Right lobe of liver (tissue), 6 donors: ENCODE measurements at regions not wholly inside any gene's neighbourhood (a gene's known extent, or its start where the extent isn't known, plus 50 kb on each side); places are given as distances from the start of the nearest gene placed in this dataset.

ENCODE experiments used
- ATAC-seq, 4 donors: fragments of 200-7000 bp; cut with Tn5 transposase; one replicate each; pipeline ENCODE4 v1.9.1; 2020; ENCODE audit warnings: mild to moderate bottlenecking in 4 of 4, moderate library complexity in 4 of 4
- DNase-seq, 3 donors: peaks; one replicate each; pipeline ENCODE4 v3.0.0-alpha.2; 2020
- H3K27ac ChIP-seq, 3 donors: fragments of 200-600 bp; one replicate each; pipeline ENCODE4 v1.8.0; 2022
- H3K27me3 ChIP-seq, 2 donors: fragments of 200-600 bp; one replicate each; pipeline ENCODE4 v1.8.0; 2022
- H3K36me3 ChIP-seq, 4 donors: fragments of 200-600 bp; sonication (generic) in 1 of 4; one replicate each; pipeline versions ENCODE4 v1.5.1 to v1.8.0; 2017 to 2022; ENCODE audit warnings: control low read depth in 1 of 4
- H3K4me1 ChIP-seq, 4 donors: fragments of 200-600 bp; sonication (generic) in 1 of 4; one replicate each; pipeline versions ENCODE4 v1.5.1 to v1.8.0; 2017 to 2022; ENCODE audit warnings: control low read depth in 1 of 4
- H3K4me3 ChIP-seq, 3 donors: fragments of 200-600 bp; one replicate each; pipeline ENCODE4 v1.8.0; 2022
- H3K9me3 ChIP-seq, 4 donors: fragments of 200-600 bp; sonication (generic) in 1 of 4; one replicate each; pipeline versions ENCODE4 v1.5.1 to v1.8.0; 2017 to 2022; ENCODE audit warnings: control low read depth in 1 of 4
- POLR2A ChIP-seq: fragments of 450-650 bp; IDR thresholded peaks from one replicate; pipeline ENCODE4 v1.6.1; 2017; ENCODE audit warnings: antibody characterized with exemption, mild to moderate bottlenecking
- WGBS: methylation state at CpG from one replicate; pipeline ENCODE4 v1.1.6; 2018; ENCODE audit warnings: low coverage, low lambda C conversion rate; ENCODE audit not compliant: insufficient coverage; ENCODE audit errors: missing lambda C conversion rate; 5-methylcytosine and 5-hydroxymethylcytosine counted together
- intact Hi-C, 2 donors: fragments of 100-400 bp; cut with DNase I; formaldehyde crosslinking; loops; one replicate each; pipeline versions ENCODE4 v1.11.2 to v1.14.1; 2022
- TF ChIP-seq, protein P1 (sequence below), 4 donors: fragments of 200-600 bp in 3 of 4; fragments of 450-650 bp in 1 of 4; IDR thresholded peaks; one replicate each; pipeline versions ENCODE4 v1.5.1 to v1.8.0; 2016 to 2022; ENCODE audit warnings: antibody characterized with exemption in 4 of 4, mild to moderate bottlenecking in 2 of 4
- donor health status: DM: no; HTN: yes; CAD: no.
- donor health status: DM: no; HTN: no; CAD: no.
- donor health status: DM: no; HTN: no; CAD: no.
- donor health status: DM: no; HTN: yes; CAD: no.
- donor health status: DM: no; HTN: yes; CAD: no.

DNA sequence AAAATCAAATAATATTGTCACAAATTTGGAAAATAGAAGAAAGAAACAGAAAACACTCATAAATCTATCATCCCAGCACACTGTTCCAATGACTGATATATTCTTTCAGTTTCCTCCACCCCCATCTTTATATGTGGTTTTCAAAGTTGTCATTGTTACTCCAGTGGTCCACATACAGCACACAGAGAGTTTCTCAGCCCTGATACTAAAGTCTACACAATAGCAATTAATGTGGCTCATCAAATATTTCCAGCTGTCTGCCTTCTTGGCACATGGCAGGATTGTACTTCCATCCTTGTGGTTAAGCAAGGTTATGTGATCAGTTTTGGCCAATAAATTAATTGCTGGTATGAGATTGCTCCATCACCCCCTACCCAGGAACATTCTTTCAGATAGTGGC is 221.7 kb downstream of the PDCD6IP start:
- intact Hi-C loops = no loop called here
- H3K4me1 ChIP-seq = no peaks in the 10 kb centered on the region
- no peaks in the 10 kb centered on the region for H3K9me3 ChIP-seq
- TF ChIP-seq, protein P1, sequence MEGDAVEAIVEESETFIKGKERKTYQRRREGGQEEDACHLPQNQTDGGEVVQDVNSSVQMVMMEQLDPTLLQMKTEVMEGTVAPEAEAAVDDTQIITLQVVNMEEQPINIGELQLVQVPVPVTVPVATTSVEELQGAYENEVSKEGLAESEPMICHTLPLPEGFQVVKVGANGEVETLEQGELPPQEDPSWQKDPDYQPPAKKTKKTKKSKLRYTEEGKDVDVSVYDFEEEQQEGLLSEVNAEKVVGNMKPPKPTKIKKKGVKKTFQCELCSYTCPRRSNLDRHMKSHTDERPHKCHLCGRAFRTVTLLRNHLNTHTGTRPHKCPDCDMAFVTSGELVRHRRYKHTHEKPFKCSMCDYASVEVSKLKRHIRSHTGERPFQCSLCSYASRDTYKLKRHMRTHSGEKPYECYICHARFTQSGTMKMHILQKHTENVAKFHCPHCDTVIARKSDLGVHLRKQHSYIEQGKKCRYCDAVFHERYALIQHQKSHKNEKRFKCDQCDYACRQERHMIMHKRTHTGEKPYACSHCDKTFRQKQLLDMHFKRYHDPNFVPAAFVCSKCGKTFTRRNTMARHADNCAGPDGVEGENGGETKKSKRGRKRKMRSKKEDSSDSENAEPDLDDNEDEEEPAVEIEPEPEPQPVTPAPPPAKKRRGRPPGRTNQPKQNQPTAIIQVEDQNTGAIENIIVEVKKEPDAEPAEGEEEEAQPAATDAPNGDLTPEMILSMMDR (IDR thresholded peaks at IDR 0.05) = no peak
- no peak for TF ChIP-seq POLR2A
- H3K27me3 ChIP-seq = no peaks in the 10 kb centered on the region
- no peak for DNase-seq
- H3K36me3 ChIP-seq = no peaks in the 10 kb centered on the region
- no peak for ATAC-seq
- no peak overlapping the region for H3K27ac ChIP-seq
- H3K4me3 ChIP-seq = no peak overlapping the region

DNA sequence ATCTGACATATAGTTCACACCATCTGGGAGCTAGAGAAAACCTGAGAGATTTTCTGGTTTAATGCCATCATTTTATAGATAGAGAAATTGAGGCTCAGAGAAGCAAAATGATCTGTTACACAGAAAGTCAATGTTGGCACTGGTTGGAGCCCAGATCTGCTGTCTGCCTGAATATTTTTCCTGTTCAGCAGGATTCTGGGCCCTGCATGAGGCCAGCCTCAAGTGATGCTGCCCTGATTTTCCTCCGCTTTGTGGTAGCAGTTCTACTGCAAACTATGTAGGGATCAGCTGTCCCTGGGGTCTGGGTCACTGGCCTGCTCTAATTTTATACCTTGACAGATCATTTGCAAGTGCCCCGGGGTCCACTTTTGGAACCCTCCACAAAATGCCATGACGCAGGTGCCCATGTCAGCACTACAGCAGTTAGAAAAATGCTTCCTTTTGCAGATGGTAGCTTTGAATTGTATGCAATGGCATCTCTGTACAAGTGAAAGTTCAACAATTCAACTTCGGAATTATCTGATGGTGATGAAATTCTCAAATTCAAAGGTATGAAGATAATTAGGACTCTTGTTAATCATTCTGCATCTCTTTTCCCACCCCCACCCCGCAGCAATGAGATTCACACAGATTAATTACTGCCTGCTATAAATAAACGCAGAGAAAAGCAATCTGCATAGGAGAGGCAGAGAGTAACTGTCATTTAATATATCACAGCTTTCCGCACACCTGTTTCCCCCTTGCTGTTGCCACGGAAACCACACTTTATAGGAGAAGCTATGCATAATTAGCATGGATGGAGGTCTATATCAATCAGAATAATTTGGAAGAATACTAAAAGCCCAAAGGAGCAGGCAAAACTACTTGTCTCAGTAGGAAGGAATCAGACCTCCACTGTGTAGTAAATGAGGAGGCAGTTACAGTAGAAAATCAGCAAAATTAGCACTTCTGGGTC is 222.6 kb downstream of the PDCD6IP start:
- ATAC-seq = no peak
- intact Hi-C loops = no loop called here
- 37% methylated on average over 8 of the region's 8 CpGs for WGBS
- Histone ChIP-seq H3K4me3 (no peak overlapping the region), H3K27ac (no peak overlapping the region), H3K36me3 (no peaks in the 10 kb centered on the region), H3K9me3 (no peaks in the 10 kb centered on the region), H3K27me3 (no peaks in the 10 kb centered on the region), H3K4me1 (no peaks in the 10 kb centered on the region)
- TF ChIP-seq POLR2A = no peak
- TF ChIP-seq, protein P1 (IDR thresholded peaks at IDR 0.05) = no peak
- DNase-seq = no peak

DNA sequence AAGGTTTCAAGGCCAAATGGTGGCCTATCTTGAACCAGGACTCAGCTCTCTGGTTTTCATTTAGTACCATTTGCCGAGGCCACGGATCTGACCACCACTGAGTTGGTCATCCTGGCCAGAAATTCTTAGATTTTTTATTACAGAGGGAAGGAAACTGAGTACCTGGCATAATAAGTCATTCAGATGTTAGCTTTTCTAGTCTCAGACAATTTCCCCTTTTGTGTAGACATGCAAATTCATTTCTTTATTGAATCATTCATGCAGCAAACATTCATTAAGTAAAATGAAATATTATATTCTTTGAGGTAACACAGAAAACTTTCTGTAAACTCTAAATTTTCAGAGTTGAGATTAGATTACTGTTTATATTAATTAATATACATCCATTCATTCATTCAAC is 223.7 kb downstream of the PDCD6IP start:
- TF ChIP-seq POLR2A = no peak
- TF ChIP-seq, protein P1 (IDR thresholded peaks at IDR 0.05) = no peak
- no peak overlapping the region for H3K27ac ChIP-seq
- ATAC-seq (no peak), DNase-seq (no peak)
- no peak overlapping the region for H3K4me3 ChIP-seq
- intact Hi-C loops = no loop called here
- 61% methylated on average over 2 of the region's 2 CpGs for WGBS
- H3K36me3 ChIP-seq = no peaks in the 10 kb centered on the region
- no peaks in the 10 kb centered on the region for H3K27me3 ChIP-seq
- H3K4me1 ChIP-seq = no peaks in the 10 kb centered on the region
- H3K9me3 ChIP-seq = no peaks in the 10 kb centered on the region

DNA sequence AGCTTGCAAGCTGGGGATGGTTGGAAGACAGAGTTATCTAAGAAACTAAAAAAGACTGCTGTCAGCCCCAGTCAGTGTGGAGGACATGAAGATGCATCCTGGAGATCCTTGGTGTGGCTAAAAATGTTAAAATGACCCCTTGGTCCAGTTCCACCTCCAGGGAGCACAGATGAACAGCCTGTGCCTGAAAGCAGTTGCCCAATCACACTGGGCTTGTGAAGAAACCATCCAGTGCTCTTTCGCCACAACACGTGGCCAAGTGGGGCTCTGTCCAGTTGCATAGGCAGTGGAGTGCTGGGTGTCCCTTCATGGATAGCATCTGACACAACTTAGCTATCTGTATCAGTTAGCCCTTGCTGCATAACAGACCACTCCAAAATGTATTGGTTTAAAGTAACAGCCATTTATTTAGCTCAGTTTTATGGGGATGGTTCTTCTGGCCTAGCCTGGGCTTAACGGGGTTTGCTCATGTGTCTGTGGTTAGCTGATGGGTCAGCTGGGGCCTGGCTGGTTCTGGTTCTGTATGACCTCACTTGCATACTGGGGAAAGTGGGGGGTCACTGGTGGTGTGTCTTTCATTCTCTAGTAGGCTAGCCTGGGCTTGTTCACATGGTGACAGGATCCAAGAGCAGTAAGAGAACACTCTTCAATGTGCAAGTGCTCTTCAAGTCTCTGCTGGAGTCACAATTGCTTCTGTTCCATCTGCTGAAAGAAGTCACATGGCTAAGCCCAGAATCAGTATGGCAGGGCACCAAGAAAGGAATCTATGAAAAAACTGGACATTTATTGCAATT is 226.2 kb downstream of the PDCD6IP start:
- Histone ChIP-seq H3K4me1 (no peaks in the 10 kb centered on the region), H3K9me3 (no peaks in the 10 kb centered on the region), H3K27me3 (no peaks in the 10 kb centered on the region), H3K36me3 (no peaks in the 10 kb centered on the region), H3K27ac (no peak overlapping the region), H3K4me3 (no peak overlapping the region)
- WGBS = 33% methylated on average over 1 of the region's 3 CpGs
- DNase-seq = no peak
- ATAC-seq = no peak
- intact Hi-C loops = no loop called here
- TF ChIP-seq POLR2A = no peak
- TF ChIP-seq, protein P1 (IDR thresholded peaks at IDR 0.05) = no peak
